M059J (cell line): ENCODE measurements at regions not wholly inside any gene's neighbourhood (a gene's known extent, or its start where the extent isn't known, plus 50 kb on each side); places are given as distances from the start of the nearest gene placed in this dataset.
"Not testable (repeated sequence)": the region's sequence is repeated elsewhere in the genome, so short reads cannot be mapped to it uniquely, and the experiment has no call there.

Experiments used
- DNase-seq: peaks from one replicate; pipeline ENCODE4 v3.0.0-alpha.2; 2012; ENCODE audit warnings: low read depth

GRCh38 chr7:3135626-3136025 lies 92.0 kb upstream of the CARD11 start:
- no peak for DNase-seq

GRCh38 chr7:3138206-3138605 lies 94.5 kb upstream of the CARD11 start:
- no peak for DNase-seq

DNA sequence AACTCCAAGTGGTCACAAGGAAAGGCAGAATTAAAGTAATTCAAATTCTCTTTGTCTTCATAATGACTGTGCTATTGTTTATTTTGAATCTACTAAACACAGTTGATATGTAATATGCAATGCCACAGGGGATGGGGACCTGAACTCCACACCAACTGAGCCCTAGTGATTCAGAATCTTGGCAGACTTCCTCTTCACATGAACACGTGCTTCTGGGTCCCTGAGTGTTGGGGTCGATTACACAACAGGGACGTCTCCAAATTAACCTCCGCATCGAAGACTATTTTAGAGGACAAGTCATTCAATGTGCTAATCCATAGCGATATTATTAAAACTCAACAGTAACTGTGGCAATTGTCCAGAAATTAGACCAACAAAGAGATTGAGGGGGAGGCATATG lies 95.3 kb upstream of the CARD11 start:
- DNase-seq: no peak

DNA sequence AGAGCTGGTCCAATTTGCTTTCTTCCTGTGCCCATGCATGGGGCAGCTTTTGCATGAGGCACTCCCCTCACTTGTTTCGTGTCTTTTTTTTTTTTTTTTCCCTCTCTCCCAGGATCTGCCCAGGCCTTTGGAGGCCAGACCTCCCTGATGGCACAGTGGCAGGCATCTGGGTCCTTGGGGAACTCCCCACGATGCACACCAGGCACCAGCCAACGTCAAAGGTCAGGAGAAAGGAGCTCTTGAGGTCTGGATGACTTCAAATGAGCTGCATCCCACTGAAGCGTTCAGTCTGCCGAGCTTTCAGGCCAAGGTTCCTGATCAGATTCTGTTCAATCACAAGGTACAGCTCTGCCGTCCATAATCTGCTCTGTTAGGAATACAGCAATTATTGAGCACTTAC lies 97.2 kb upstream of the CARD11 start:
- DNase-seq: no peak

- DNase-seq: no peak
Observed at GRCh38 chr7:3141326-3141725, 97.7 kb upstream of the CARD11 start.

- DNase-seq: no peak
Observed at GRCh38 chr7:3143869-3144775, 100.5 kb upstream of the CARD11 start.

DNA sequence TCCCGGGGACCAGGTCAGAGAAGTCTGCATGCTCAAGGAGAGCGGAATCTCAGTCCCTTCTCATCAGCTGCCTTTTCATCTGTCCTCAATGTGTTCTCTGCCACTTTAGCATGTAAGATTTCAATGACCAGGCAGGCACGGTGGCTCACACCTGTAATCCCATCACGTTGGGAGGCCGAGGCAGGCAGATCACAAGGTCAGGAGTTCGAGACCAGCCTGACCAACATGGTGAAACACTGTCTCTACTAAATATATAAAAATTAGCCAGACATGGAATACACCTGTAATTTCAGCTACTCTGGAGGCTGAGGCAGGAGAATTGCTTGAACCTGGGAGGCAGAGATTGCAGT lies 101.1 kb upstream of the CARD11 start:
- not testable (repeated sequence) for DNase-seq

DNA sequence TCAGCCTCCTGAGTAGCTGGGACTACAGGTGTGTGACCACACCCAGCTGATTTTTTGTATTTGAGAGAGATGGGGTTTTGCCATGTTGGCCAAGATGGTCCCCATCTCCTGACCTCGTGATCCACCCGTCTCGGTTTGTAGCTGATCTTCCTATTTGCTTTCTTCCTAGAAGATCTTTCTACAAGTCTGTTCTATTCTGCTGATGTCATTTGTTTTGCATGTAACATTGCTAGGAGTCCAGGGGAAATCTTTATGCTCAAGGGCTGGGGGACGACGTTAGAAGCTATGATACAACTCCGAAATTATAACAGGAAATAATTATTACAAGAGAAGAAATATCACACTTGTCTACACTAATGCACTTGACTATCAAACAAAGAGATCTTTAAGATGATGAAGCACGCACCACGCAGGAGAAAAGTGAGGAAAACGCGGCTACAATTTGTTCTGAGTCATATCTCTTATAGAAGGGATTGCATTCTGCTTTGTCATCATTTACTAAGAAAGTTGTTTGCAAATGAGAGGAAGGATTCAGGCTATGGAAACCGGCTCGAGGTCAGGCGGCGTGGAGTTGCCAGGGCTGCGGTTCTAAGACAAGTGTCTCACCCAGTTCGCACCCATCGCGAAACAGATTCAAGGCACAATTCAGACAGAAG lies 103.0 kb upstream of the CARD11 start:
- DNase-seq: peak; percentile 55

- not testable (repeated sequence) for DNase-seq
Observed at GRCh38 chr7:3148471-3148870, 104.8 kb upstream of the CARD11 start.

DNA sequence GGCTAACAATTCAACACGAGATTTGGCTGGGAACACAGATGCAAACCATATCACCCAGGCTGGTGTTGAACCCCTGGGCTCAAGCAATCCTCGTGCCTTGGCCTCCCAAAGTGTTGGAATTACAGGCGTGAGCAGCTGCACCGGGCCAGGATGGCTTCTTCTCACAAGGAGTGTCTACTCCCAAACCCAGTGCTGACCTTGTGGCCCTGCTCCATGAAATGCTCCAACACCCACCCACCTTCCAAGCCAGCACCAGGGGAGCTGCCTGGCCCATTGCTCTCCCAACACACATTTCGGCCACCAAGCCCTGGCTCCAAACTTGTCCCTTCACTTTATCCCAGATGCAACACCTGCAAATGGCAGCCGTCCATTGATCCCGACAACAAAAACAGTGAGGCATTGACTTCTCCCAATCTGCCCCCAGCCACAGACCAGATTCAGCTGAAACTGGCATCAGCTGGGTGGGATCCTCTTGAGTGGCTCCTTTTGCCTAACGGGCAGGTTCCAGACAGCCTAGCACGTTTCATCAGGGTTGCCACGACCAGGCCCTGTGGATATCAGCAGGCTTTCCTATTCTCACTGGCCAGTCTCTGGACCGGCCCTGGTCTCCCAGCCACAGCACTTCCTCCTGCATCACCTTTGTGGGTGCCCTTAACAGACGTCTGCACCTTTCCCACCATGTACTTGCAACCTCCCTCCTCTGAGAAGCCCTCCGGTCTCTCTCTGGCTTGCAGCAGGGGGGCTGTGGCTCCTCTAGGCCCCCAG lies 105.7 kb upstream of the CARD11 start:
- DNase-seq: no peak

GRCh38 chr7:3150027-3150426 lies 106.4 kb upstream of the CARD11 start:
- DNase-seq: no peak

DNA sequence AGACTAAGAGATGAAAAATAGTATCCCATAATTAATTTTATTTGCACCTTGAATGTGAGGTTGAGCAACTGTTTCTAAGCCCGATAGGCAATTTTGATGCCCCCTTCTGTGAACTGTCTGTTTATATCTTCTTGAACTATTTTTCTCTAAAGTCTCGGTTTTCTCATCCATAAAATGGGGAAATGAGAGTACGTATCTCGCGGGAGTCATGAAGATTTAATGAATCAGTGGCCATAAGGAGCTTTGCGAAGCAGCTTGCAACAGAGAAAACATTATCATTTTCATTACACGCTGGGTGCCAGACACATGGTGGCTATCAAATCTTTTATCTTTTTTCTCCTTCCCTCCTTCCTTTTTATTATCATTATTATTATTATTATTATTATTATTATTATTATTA lies 108.1 kb upstream of the CARD11 start:
- no peak for DNase-seq

GRCh38 chr7:3152714-3153113 lies 109.0 kb upstream of the CARD11 start:
- no peak for DNase-seq

DNA sequence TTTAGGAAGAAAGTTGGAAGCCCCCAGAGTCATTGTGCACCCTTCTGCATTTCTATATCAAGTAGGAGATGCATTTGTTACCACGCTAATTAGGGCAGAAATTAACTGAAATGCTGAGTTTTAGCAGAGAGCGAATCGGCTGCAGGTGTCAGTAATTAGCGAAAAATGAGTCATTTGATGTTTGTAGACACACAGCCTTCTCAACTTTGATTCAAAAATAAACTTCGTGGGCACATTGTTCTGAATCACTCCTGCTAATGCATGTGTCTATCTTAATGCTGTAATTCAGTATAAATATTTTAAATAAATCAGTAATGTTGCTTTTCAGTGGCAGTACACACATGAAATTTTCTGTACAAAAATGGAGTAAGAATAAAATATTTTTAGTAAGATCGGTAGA lies 109.5 kb upstream of the CARD11 start:
- DNase-seq: no peak

DNA sequence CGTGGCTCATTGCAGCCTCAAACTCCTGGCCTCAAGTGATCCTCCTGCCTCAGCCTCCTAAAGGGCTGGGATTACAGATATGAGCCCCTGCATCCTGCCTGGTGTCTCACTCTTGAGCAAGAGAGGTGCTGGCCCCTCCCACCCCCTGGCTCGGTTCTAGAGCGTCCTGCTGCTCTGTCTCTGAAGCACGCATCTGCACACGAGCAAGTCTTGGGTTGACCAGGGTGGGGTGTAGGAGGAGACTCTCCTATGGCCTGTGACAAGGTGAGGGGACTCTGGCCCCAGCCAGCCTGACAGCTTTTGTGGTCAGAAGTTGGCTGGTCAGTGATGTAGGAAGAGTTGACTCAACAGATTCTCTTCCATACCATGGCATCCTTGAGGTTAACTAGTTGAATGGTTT lies 110.7 kb upstream of the CARD11 start:
- DNase-seq: no peak

GRCh38 chr7:3154881-3155494 lies 111.3 kb upstream of the CARD11 start:
- peak; percentile 50 for DNase-seq

DNA sequence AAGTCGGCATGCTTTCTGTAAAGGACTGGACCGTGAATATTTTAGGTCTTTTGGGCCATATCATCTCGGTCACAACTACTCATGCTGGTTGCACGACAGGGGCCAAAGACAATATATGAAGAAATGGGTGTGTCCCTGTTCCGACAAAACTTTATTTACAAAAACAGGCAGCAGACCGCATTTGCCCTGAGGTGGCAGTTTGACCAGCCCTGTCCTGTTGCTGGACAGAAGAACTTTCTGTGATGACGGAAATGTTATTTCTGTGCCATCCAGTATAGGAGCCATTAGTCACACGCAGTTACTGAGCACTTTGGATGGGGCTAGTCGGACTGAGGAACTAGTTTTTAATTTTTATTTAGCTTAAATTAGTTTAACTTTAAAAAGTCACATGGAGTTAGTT lies 112.8 kb upstream of the CARD11 start:
- peak; percentile 37 for DNase-seq

DNA sequence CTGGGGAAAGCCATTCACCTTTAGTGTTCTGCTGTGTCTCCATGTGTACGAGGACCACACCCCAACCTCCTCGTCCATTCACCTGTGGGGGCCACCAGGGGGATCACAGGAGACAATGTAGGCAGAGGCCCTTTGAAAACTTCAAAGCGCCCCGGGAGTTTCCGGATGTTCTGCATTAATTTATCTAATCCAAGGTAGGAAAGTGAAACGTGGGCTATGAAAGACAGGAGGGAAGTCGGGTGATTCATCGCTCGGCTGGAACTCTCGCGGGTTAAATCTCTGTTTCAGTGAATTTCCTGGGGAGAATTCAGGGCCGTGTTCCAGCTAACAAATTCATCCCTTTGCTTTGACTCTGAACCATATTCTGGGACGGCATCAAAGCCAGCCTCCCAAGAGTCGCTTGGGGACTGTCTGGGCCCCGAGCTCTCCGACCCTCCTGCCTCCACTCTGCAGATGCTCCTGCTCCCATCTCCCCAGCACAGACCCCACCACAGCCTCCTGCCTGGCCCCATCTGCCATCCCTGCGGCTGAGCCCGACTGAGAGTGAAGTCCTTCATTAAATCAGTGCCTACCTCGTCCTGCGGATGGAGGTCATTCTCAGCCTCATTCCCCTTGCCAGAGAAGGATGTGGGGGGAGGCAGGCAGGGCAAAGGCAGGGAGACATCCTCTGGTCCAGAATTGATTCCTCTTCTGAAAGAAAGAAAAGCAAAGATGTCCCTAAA lies 114.1 kb upstream of the CARD11 start:
- DNase-seq: peak; percentile 65

- DNase-seq: no peak
Observed at GRCh38 chr7:3158341-3158760, 114.7 kb upstream of the CARD11 start.

DNA sequence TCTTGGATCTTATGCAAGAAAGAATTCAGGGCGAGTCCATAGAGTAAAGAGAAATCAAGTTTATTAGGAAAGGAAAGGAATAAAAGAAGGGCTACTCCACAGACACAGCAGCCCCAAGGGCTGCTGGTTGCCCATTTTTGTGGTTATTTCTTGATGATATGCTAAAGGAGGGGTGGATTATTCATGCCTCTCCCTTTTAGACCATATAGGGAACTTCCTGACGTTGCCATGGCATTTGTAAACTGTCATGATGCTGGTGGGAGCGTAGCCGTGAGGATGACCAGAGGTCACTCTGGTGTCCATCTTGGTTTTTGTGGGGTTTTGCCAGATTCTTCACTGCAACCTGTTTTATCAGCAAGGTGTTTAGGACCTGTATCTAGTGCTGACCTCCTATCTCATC lies 115.4 kb upstream of the CARD11 start:
- peak; percentile 26 for DNase-seq

DNA sequence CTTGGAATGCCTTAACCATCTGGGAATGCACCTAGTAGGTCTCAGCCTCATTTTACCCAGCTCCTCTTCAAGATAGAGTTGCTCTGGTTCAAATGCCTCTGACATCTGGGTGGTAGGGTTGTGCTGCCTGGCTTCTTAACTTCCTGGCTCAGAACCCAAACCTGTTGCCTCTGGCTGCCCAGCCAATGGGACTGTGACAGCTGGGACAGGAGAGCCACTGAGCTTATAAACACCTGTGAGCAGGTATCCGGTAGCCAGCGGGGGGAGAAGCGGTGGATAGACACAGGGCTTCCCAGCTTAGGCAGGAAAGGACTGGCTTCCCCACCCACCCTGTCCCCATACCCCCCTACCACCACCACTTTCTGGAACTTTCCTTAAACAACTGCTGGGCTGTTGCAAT lies 115.8 kb upstream of the CARD11 start:
- DNase-seq: no peak

DNA sequence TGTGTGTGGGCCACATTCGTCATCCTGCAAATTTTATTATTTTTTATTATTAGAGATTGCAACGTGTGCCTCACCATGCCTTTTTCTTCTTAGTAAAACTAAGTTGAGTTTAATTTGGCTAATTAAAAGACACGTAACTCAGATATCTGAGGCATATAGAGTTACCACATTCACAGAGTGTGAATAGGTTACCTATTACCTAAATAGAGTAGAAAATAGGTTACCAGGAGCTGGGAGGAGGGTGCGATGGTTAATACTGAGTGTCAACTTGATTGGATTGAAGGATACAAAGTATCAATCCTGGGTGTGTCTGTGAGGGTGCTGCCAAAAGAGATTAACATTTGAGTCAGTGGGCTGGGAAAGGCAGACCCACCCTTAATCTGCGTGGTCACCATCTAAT lies 116.3 kb upstream of the CARD11 start:
- not testable (repeated sequence) for DNase-seq
